ENCODE measurements at regions not wholly inside any gene's neighbourhood (a gene's known extent, or its start where the extent isn't known, plus 50 kb on each side); places are given as distances from the start of the nearest gene placed in this dataset.

- DNase-seq, result no peak
These were observed 117.9 kb upstream of the OSR1 start for GRCh38 chr2:19476327-19476726.

- DNase-seq, result no peak
These were observed 115.7 kb upstream of the OSR1 start for GRCh38 chr2:19474128-19474527.

- no peak for DNase-seq
These were observed 114.9 kb upstream of the OSR1 start for GRCh38 chr2:19473350-19473749.

- no peak for DNase-seq
These were observed 114.1 kb upstream of the OSR1 start for GRCh38 chr2:19472391-19472978.

- DNase-seq, result no peak
These were observed 113.1 kb upstream of the OSR1 start for GRCh38 chr2:19471491-19471890.

- no peak for DNase-seq
These were observed 107.6 kb upstream of the OSR1 start for GRCh38 chr2:19465978-19466377.

- no peak for DNase-seq
These were observed 103.8 kb upstream of the OSR1 start for GRCh38 chr2:19462256-19462645.

GRCh38 chr2:19461504-19462255 is 103.3 kb upstream of the OSR1 start:
- no peak for DNase-seq

- DNase-seq, result no peak
These were observed 102.3 kb upstream of the OSR1 start for GRCh38 chr2:19460761-19461160.

- DNase-seq, result no peak
These were observed 100.1 kb upstream of the OSR1 start for GRCh38 chr2:19458427-19459003.

- DNase-seq, result no peak
These were observed 99.4 kb upstream of the OSR1 start for GRCh38 chr2:19457809-19458208.

GRCh38 chr2:19456705-19457309 is 98.4 kb upstream of the OSR1 start:
- no peak for DNase-seq

GRCh38 chr2:19454125-19454524 is 95.7 kb upstream of the OSR1 start:
- DNase-seq, result no peak

- no peak for DNase-seq
These were observed 84.3 kb upstream of the OSR1 start for GRCh38 chr2:19442731-19443130.

GRCh38 chr2:19439081-19439480 is 80.7 kb upstream of the OSR1 start:
- DNase-seq, result no peak

GRCh38 chr2:19435815-19436214 is 77.4 kb upstream of the OSR1 start:
- DNase-seq, result no peak

GRCh38 chr2:19434413-19434812 is 76.0 kb upstream of the OSR1 start:
- DNase-seq, result peak; percentile 20

GRCh38 chr2:19426941-19427340 is 68.5 kb upstream of the OSR1 start:
- DNase-seq, result no peak

GRCh38 chr2:19426144-19426543 is 67.7 kb upstream of the OSR1 start:
- DNase-seq, result no peak

- DNase-seq, result no peak
These were observed 67.0 kb upstream of the OSR1 start for GRCh38 chr2:19425419-19425818.

- DNase-seq, result no peak
These were observed 60.9 kb upstream of the OSR1 start for GRCh38 chr2:19419211-19419880.

GRCh38 chr2:19416784-19417684 is 58.6 kb upstream of the OSR1 start:
- DNase-seq, result no peak
